ENCODE measurements at regions not wholly inside any gene's neighbourhood (a gene's known extent, or its start where the extent isn't known, plus 50 kb on each side); places are given as distances from the start of the nearest gene placed in this dataset.
A peak's percentile ranks its signal among the peaks of the same experiment; 100 is the strongest.

GRCh38 chr3:5384557-5385236, 197.2 kb downstream of the EDEM1 start:
- Mint-ChIP-seq H3K27me3 (peaks cover 8% of the 10 kb centered on the region), H3K27ac (no peak overlapping the region), H3K9me3 (peaks cover 3% of the 10 kb centered on the region), H3K4me1 (no peaks in the 10 kb centered on the region), H3K4me3 (no peak overlapping the region), H3K36me3 (ENCODE audit: low read depth) (no peaks in the 10 kb centered on the region)
- DNase-seq: no peak
- ChIA-PET POLR2A (no interaction called here), CTCF (no interaction called here)

- POLR2A ChIA-PET: no interaction called here
- CTCF ChIA-PET: no interaction called here
- H3K9me3 Mint-ChIP-seq: no peaks in the 10 kb centered on the region
- H3K4me3 Mint-ChIP-seq: no peak overlapping the region
- H3K27me3 Mint-ChIP-seq: peaks cover 3% of the 10 kb centered on the region
- no peaks in the 10 kb centered on the region for H3K36me3 Mint-ChIP-seq (ENCODE audit: low read depth)
- no peaks in the 10 kb centered on the region for H3K4me1 Mint-ChIP-seq
- no peak overlapping the region for H3K27ac Mint-ChIP-seq
- no peak for DNase-seq
These were observed 200.6 kb downstream of the EDEM1 start for GRCh38 chr3:5388091-5388490.

- Mint-ChIP-seq H3K27me3 (peaks cover 3% of the 10 kb centered on the region), H3K27ac (no peak overlapping the region), H3K36me3 (ENCODE audit: low read depth) (no peaks in the 10 kb centered on the region), H3K4me1 (no peaks in the 10 kb centered on the region), H3K4me3 (no peak overlapping the region), H3K9me3 (no peaks in the 10 kb centered on the region)
- CTCF ChIA-PET: no interaction called here
- DNase-seq: no peak
- POLR2A ChIA-PET: no interaction called here
These were observed 201.6 kb downstream of the EDEM1 start for GRCh38 chr3:5389057-5389456.

GRCh38 chr3:5390221-5390620, 202.7 kb downstream of the EDEM1 start:
- Mint-ChIP-seq H3K27ac (no peak overlapping the region), H3K9me3 (no peaks in the 10 kb centered on the region), H3K36me3 (ENCODE audit: low read depth) (no peaks in the 10 kb centered on the region), H3K4me3 (no peak overlapping the region), H3K27me3 (peaks cover 3% of the 10 kb centered on the region), H3K4me1 (no peaks in the 10 kb centered on the region)
- ChIA-PET POLR2A (no interaction called here), CTCF (no interaction called here)
- DNase-seq: no peak

GRCh38 chr3:5390936-5391625, 203.6 kb downstream of the EDEM1 start:
- Mint-ChIP-seq H3K27ac (no peak overlapping the region), H3K9me3 (no peaks in the 10 kb centered on the region), H3K27me3 (peaks cover 3% of the 10 kb centered on the region), H3K4me3 (no peak overlapping the region), H3K4me1 (no peaks in the 10 kb centered on the region), H3K36me3 (ENCODE audit: low read depth) (no peaks in the 10 kb centered on the region)
- POLR2A ChIA-PET: no interaction called here
- no peak for DNase-seq
- CTCF ChIA-PET: no interaction called here

- no peaks in the 10 kb centered on the region for H3K9me3 Mint-ChIP-seq
- H3K27ac Mint-ChIP-seq: no peak overlapping the region
- ChIA-PET POLR2A (no interaction called here), CTCF (no interaction called here)
- H3K27me3 Mint-ChIP-seq: peaks cover 12% of the 10 kb centered on the region
- no peaks in the 10 kb centered on the region for H3K36me3 Mint-ChIP-seq (ENCODE audit: low read depth)
- H3K4me1 Mint-ChIP-seq: no peaks in the 10 kb centered on the region
- no peak for DNase-seq
- H3K4me3 Mint-ChIP-seq: no peak overlapping the region
These were observed 213.5 kb downstream of the EDEM1 start for GRCh38 chr3:5401002-5401401.

- no peak for DNase-seq
- Mint-ChIP-seq H3K4me1 (no peaks in the 10 kb centered on the region), H3K4me3 (no peak overlapping the region), H3K9me3 (no peaks in the 10 kb centered on the region), H3K36me3 (ENCODE audit: low read depth) (no peaks in the 10 kb centered on the region), H3K27ac (no peak overlapping the region), H3K27me3 (peaks cover 12% of the 10 kb centered on the region)
- ChIA-PET POLR2A (no interaction called here), CTCF (no interaction called here)
These were observed 217.2 kb downstream of the EDEM1 start for GRCh38 chr3:5404718-5405117.

GRCh38 chr3:5411786-5412185, 224.3 kb downstream of the EDEM1 start:
- no peaks in the 10 kb centered on the region for H3K36me3 Mint-ChIP-seq (ENCODE audit: low read depth)
- ChIA-PET POLR2A (no interaction called here), CTCF (interaction anchor here (1.4 kb wide), 1 partner anchor 11 kb away, joined by 4 read pairs; no protein-coding TSS in a partner anchor)
- no peaks in the 10 kb centered on the region for H3K4me1 Mint-ChIP-seq
- no peak for DNase-seq
- H3K27ac Mint-ChIP-seq: no peak overlapping the region
- H3K27me3 Mint-ChIP-seq: no peaks in the 10 kb centered on the region
- no peaks in the 10 kb centered on the region for H3K9me3 Mint-ChIP-seq
- H3K4me3 Mint-ChIP-seq: no peak overlapping the region

GRCh38 chr3:5423076-5423475, 235.6 kb downstream of the EDEM1 start:
- Mint-ChIP-seq H3K4me3 (no peak overlapping the region), H3K27me3 (peaks cover 7% of the 10 kb centered on the region)

GRCh38 chr3:5423523-5423922, 236.0 kb downstream of the EDEM1 start:
- no peak for DNase-seq
- peaks cover 3% of the 10 kb centered on the region for H3K4me1 Mint-ChIP-seq
- no peak overlapping the region for H3K4me3 Mint-ChIP-seq
- H3K27ac Mint-ChIP-seq: no peak overlapping the region
- ChIA-PET CTCF (interaction anchor here (0.7 to 1.7 kb wide), 2 partner anchors 11 to 1309 kb away, joined by 3 to 4 read pairs; no protein-coding TSS in a partner anchor), POLR2A (no interaction called here)
- H3K27me3 Mint-ChIP-seq: peaks cover 7% of the 10 kb centered on the region
- H3K9me3 Mint-ChIP-seq: no peaks in the 10 kb centered on the region
- H3K36me3 Mint-ChIP-seq (ENCODE audit: low read depth): no peaks in the 10 kb centered on the region

More at GRCh38 chr3:5423076-5423475, 235.6 kb downstream of the EDEM1 start:
- ChIA-PET POLR2A (no interaction called here), CTCF (interaction anchor here (0.7 to 1.7 kb wide), 2 partner anchors 11 to 1308 kb away, joined by 3 to 4 read pairs; no protein-coding TSS in a partner anchor)
- H3K9me3 Mint-ChIP-seq: no peaks in the 10 kb centered on the region
- H3K27ac Mint-ChIP-seq: no peak overlapping the region
- DNase-seq: no peak
- H3K36me3 Mint-ChIP-seq (ENCODE audit: low read depth): no peaks in the 10 kb centered on the region
- H3K4me1 Mint-ChIP-seq: peaks cover 3% of the 10 kb centered on the region

- H3K36me3 Mint-ChIP-seq (ENCODE audit: low read depth): no peaks in the 10 kb centered on the region
- H3K27ac Mint-ChIP-seq: no peak overlapping the region
- POLR2A ChIA-PET: no interaction called here
- no peak overlapping the region for H3K4me3 Mint-ChIP-seq
- peaks cover 5% of the 10 kb centered on the region for H3K4me1 Mint-ChIP-seq
- peaks cover 4% of the 10 kb centered on the region for H3K27me3 Mint-ChIP-seq
- H3K9me3 Mint-ChIP-seq: no peaks in the 10 kb centered on the region
- CTCF ChIA-PET: interaction anchor here (1.0 kb wide), 1 partner anchor 15 kb away, joined by 3 read pairs; no protein-coding TSS in a partner anchor
- no peak for DNase-seq
These were observed 237.9 kb downstream of the EDEM1 start for GRCh38 chr3:5425371-5425770.

GRCh38 chr3:5426094-5426883, 238.8 kb downstream of the EDEM1 start:
- Mint-ChIP-seq H3K27ac (no peak overlapping the region), H3K4me3 (no peak overlapping the region), H3K4me1 (peaks cover 5% of the 10 kb centered on the region), H3K36me3 (ENCODE audit: low read depth) (no peaks in the 10 kb centered on the region), H3K9me3 (no peaks in the 10 kb centered on the region), H3K27me3 (peaks cover 4% of the 10 kb centered on the region)
- peak; percentile 69 for DNase-seq
- ChIA-PET CTCF (interaction anchor here (0.7 kb wide), 1 partner anchor 25 kb away, joined by 3 read pairs; no protein-coding TSS in a partner anchor), POLR2A (no interaction called here)

GRCh38 chr3:5427021-5427420, 239.5 kb downstream of the EDEM1 start:
- Mint-ChIP-seq H3K36me3 (ENCODE audit: low read depth) (no peaks in the 10 kb centered on the region), H3K27me3 (peaks cover 4% of the 10 kb centered on the region), H3K4me1 (peaks cover 5% of the 10 kb centered on the region), H3K9me3 (no peaks in the 10 kb centered on the region), H3K4me3 (no peak overlapping the region), H3K27ac (no peak overlapping the region)
- no peak for DNase-seq
- ChIA-PET CTCF (no interaction called here), POLR2A (no interaction called here)
